Large intestine (tissue), 3 donors: ENCODE measurements at regions not wholly inside any gene's neighbourhood (a gene's known extent, or its start where the extent isn't known, plus 50 kb on each side); places are given as distances from the start of the nearest gene placed in this dataset.

Source experiments
- DNase-seq, 2 donors: peaks; one replicate each; pipeline versions ENCODE4 v3.0.0 to v3.0.0-alpha.2; 2013
- H3K27ac ChIP-seq: one replicate; pipeline ENCODE4 v1.5.1; 2013; ENCODE audit warnings: low read length
- H3K27me3 ChIP-seq: 2 replicates; pipeline ENCODE4 v1.6.1; 2013; ENCODE audit warnings: low read length; ENCODE audit not compliant: control insufficient read depth, insufficient read depth
- H3K36me3 ChIP-seq: 2 replicates; pipeline ENCODE4 v1.6.1; 2013; ENCODE audit warnings: low read length; ENCODE audit not compliant: control insufficient read depth, insufficient read depth
- H3K4me1 ChIP-seq: one replicate; pipeline ENCODE4 v1.6.1; 2013; ENCODE audit warnings: low read length; ENCODE audit not compliant: control insufficient read depth, insufficient read depth
- H3K4me3 ChIP-seq: one replicate; pipeline ENCODE4 v1.5.1; 2013; ENCODE audit warnings: low read length
- H3K9me3 ChIP-seq: one replicate; pipeline ENCODE4 v1.6.1; 2013; ENCODE audit warnings: mild to moderate bottlenecking, low read depth, low read length, moderate library complexity; ENCODE audit not compliant: control insufficient read depth
- WGBS: methylation state at CpG from one replicate; pipeline ENCODE4 v1.1.5; 2013; ENCODE audit warnings: low lambda C conversion rate; ENCODE audit not compliant: insufficient coverage; 5-methylcytosine and 5-hydroxymethylcytosine counted together

DNA sequence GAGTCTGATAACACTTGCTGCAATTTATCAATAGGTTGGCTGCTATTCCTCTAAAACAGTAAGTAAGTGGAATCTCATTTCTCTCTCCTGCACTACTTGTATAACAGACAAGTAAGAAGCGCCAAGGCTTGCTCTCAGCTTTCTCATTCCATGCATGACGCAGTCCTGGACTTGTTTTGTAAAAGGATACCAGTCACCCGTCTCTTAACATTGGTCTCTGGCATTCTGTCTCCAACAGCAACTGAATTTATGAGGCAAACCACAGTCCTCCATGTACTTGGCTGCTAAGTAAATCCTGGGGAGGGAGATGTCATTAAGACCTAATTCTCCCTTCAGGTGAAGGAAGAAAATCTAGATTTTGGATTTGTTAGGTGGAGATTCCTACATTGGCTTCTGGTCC lies 115.4 kb downstream of the OPN5 start:
- no peaks in the 10 kb centered on the region for H3K9me3 ChIP-seq
- no peak for DNase-seq
- H3K36me3 ChIP-seq: no peaks in the 10 kb centered on the region
- no peaks in the 10 kb centered on the region for H3K27me3 ChIP-seq
- no CpG with 5 or more reads among the region's 3 CpGs for WGBS
- no peak overlapping the region for H3K4me3 ChIP-seq
- H3K4me1 ChIP-seq: no peaks in the 10 kb centered on the region
- H3K27ac ChIP-seq: no peak overlapping the region

- Histone ChIP-seq H3K27ac (no peak overlapping the region), H3K27me3 (no peaks in the 10 kb centered on the region), H3K4me3 (no peak overlapping the region), H3K4me1 (no peaks in the 10 kb centered on the region), H3K36me3 (no peaks in the 10 kb centered on the region), H3K9me3 (no peaks in the 10 kb centered on the region)
- no CpG with 5 or more reads among the region's 7 CpGs for WGBS
- no peak for DNase-seq
Measured at GRCh38 chr6:47890326-47890875, 108.6 kb downstream of the OPN5 start.

- Histone ChIP-seq H3K4me1 (no peaks in the 10 kb centered on the region), H3K4me3 (no peak overlapping the region), H3K27me3 (no peaks in the 10 kb centered on the region), H3K9me3 (no peaks in the 10 kb centered on the region), H3K36me3 (no peaks in the 10 kb centered on the region), H3K27ac (no peak overlapping the region)
- WGBS: no CpG with 5 or more reads among the region's 7 CpGs
- DNase-seq: no peak
Measured at GRCh38 chr6:47879015-47879414, 97.2 kb downstream of the OPN5 start.
